ENCODE measurements at regions not wholly inside any gene's neighbourhood (a gene's known extent, or its start where the extent isn't known, plus 50 kb on each side); places are given as distances from the start of the nearest gene placed in this dataset.

DNA sequence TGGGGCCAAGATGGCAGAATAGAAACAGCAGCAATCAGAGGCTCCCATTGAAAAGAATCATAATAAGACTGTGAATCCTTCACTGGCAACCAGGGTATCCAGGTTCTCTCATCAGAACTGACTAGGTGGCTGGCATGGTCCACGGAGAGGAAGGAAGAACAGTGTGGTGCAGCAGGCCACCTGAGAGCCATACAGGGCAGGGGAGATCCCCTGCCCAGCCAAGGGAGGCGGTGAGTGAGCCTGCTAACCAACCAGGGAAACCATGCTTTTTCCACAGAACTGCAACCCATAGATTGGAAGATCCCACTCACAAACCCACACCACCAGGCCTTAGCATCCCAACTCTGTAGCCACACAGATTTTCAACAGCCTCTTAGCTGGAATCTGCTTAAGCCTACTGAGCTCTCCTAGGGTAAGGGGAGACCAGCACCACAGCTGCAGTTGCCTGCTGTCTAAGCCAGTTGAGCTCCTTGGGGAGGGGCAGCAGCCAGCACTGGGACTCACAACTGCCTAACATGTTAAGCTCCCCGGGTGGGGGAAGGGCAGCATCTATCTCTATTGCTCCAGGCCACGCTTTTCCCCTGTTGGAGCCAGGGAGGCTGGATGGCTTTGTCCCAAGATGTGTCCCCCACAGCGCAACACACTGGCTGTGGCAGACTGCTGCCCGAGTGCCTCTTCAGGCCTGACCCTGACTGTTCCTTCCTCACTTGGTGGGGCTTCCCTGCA lies 342.6 kb upstream of the CCDC196 start:
- H3K4me1 ChIP-seq (ENCODE audit: control insufficient read depth, insufficient read depth, low read length) = peaks cover 8% of the 10 kb centered on the region
- peaks cover 7% of the 10 kb centered on the region for H3K27me3 ChIP-seq (replicated peaks; ENCODE audit: control insufficient read depth, insufficient read depth, low read length)
- no peak for DNase-seq (ENCODE audit: low read depth)
- H3K9ac ChIP-seq (ENCODE audit: low read length) = no peak overlapping the region
- H3K9me3 ChIP-seq (ENCODE audit: control insufficient read depth, low read length) = peaks cover 8% of the 10 kb centered on the region
- H3K4me3 ChIP-seq (ENCODE audit: low read length) = no peak overlapping the region
- no peaks in the 10 kb centered on the region for H3K36me3 ChIP-seq (ENCODE audit: control insufficient read depth, insufficient read depth, low read length, severe bottlenecking)

DNA sequence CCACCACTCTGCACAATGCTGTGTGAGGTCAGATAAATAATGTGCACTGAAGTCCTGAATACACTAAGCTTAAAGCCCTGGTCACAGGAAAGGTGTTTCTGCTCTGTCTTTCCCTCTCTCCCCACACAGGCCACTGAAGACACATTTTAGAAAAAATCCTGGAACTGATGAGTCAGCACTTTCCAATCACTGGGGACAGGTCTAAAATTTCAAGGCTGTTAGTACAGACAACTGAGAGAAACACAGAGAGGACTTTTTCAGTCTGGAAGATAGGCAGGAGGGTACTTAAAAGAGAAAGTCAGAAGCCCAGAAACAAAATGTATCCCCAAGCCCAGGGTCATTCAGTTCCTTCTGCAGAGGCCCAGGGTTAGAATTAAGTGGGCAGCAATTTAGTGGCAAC lies 333.9 kb upstream of the CCDC196 start:
- H3K36me3 ChIP-seq (ENCODE audit: control insufficient read depth, insufficient read depth, low read length, severe bottlenecking) = no peaks in the 10 kb centered on the region
- H3K4me3 ChIP-seq (ENCODE audit: low read length) = no peak overlapping the region
- no peaks in the 10 kb centered on the region for H3K27me3 ChIP-seq (replicated peaks; ENCODE audit: control insufficient read depth, insufficient read depth, low read length)
- H3K4me1 ChIP-seq (ENCODE audit: control insufficient read depth, insufficient read depth, low read length) = no peaks in the 10 kb centered on the region
- no peak overlapping the region for H3K9ac ChIP-seq (ENCODE audit: low read length)
- DNase-seq (ENCODE audit: low read depth) = no peak
- no peaks in the 10 kb centered on the region for H3K9me3 ChIP-seq (ENCODE audit: control insufficient read depth, low read length)

- H3K9me3 ChIP-seq (ENCODE audit: control insufficient read depth, low read length) = no peaks in the 10 kb centered on the region
- no peaks in the 10 kb centered on the region for H3K36me3 ChIP-seq (ENCODE audit: control insufficient read depth, insufficient read depth, low read length, severe bottlenecking)
- no peak overlapping the region for H3K4me3 ChIP-seq (ENCODE audit: low read length)
- no peaks in the 10 kb centered on the region for H3K27me3 ChIP-seq (replicated peaks; ENCODE audit: control insufficient read depth, insufficient read depth, low read length)
- DNase-seq (ENCODE audit: low read depth) = peak; percentile 5
- no peaks in the 10 kb centered on the region for H3K4me1 ChIP-seq (ENCODE audit: control insufficient read depth, insufficient read depth, low read length)
- H3K9ac ChIP-seq (ENCODE audit: low read length) = no peak overlapping the region
Measured at GRCh38 chr14:66152747-66153146, 333.4 kb upstream of the CCDC196 start.

GRCh38 chr14:66163023-66163422 lies 323.1 kb upstream of the CCDC196 start:
- H3K36me3 ChIP-seq (ENCODE audit: control insufficient read depth, insufficient read depth, low read length, severe bottlenecking) = no peaks in the 10 kb centered on the region
- H3K27me3 ChIP-seq (replicated peaks; ENCODE audit: control insufficient read depth, insufficient read depth, low read length) = no peaks in the 10 kb centered on the region
- no peak overlapping the region for H3K4me3 ChIP-seq (ENCODE audit: low read length)
- H3K9ac ChIP-seq (ENCODE audit: low read length) = no peak overlapping the region
- H3K4me1 ChIP-seq (ENCODE audit: control insufficient read depth, insufficient read depth, low read length) = no peaks in the 10 kb centered on the region
- DNase-seq (ENCODE audit: low read depth) = no peak
- H3K9me3 ChIP-seq (ENCODE audit: control insufficient read depth, low read length) = no peaks in the 10 kb centered on the region

GRCh38 chr14:66165337-66165736 lies 320.8 kb upstream of the CCDC196 start:
- DNase-seq (ENCODE audit: low read depth) = no peak
- Histone ChIP-seq H3K36me3 (ENCODE audit: control insufficient read depth, insufficient read depth, low read length, severe bottlenecking) (no peaks in the 10 kb centered on the region), H3K4me1 (ENCODE audit: control insufficient read depth, insufficient read depth, low read length) (no peaks in the 10 kb centered on the region), H3K4me3 (ENCODE audit: low read length) (no peak overlapping the region), H3K27me3 (replicated peaks; ENCODE audit: control insufficient read depth, insufficient read depth, low read length) (no peaks in the 10 kb centered on the region), H3K9ac (ENCODE audit: low read length) (no peak overlapping the region), H3K9me3 (ENCODE audit: control insufficient read depth, low read length) (no peaks in the 10 kb centered on the region)

- peak; percentile 30 for DNase-seq (ENCODE audit: low read depth)
- H3K27me3 ChIP-seq (replicated peaks; ENCODE audit: control insufficient read depth, insufficient read depth, low read length) = peaks cover 3% of the 10 kb centered on the region
- no peaks in the 10 kb centered on the region for H3K36me3 ChIP-seq (ENCODE audit: control insufficient read depth, insufficient read depth, low read length, severe bottlenecking)
- no peak overlapping the region for H3K4me3 ChIP-seq (ENCODE audit: low read length)
- H3K4me1 ChIP-seq (ENCODE audit: control insufficient read depth, insufficient read depth, low read length) = peaks cover 6% of the 10 kb centered on the region
- peaks cover 9% of the 10 kb centered on the region for H3K9me3 ChIP-seq (ENCODE audit: control insufficient read depth, low read length)
- no peak overlapping the region for H3K9ac ChIP-seq (ENCODE audit: low read length)
Measured at GRCh38 chr14:66174453-66174891, 311.7 kb upstream of the CCDC196 start.

GRCh38 chr14:66177935-66178334 lies 308.2 kb upstream of the CCDC196 start:
- Histone ChIP-seq H3K36me3 (ENCODE audit: control insufficient read depth, insufficient read depth, low read length, severe bottlenecking) (no peaks in the 10 kb centered on the region), H3K4me1 (ENCODE audit: control insufficient read depth, insufficient read depth, low read length) (peaks cover 6% of the 10 kb centered on the region), H3K9ac (ENCODE audit: low read length) (no peak overlapping the region), H3K9me3 (ENCODE audit: control insufficient read depth, low read length) (peaks cover 9% of the 10 kb centered on the region), H3K4me3 (ENCODE audit: low read length) (no peak overlapping the region), H3K27me3 (replicated peaks; ENCODE audit: control insufficient read depth, insufficient read depth, low read length) (peaks cover 7% of the 10 kb centered on the region)
- no peak for DNase-seq (ENCODE audit: low read depth)

- Histone ChIP-seq H3K9me3 (ENCODE audit: control insufficient read depth, low read length) (peaks cover 3% of the 10 kb centered on the region), H3K4me1 (ENCODE audit: control insufficient read depth, insufficient read depth, low read length) (no peaks in the 10 kb centered on the region), H3K27me3 (replicated peaks; ENCODE audit: control insufficient read depth, insufficient read depth, low read length) (no peaks in the 10 kb centered on the region), H3K36me3 (ENCODE audit: control insufficient read depth, insufficient read depth, low read length, severe bottlenecking) (no peaks in the 10 kb centered on the region), H3K9ac (ENCODE audit: low read length) (no peak overlapping the region), H3K4me3 (ENCODE audit: low read length) (no peak overlapping the region)
- DNase-seq (ENCODE audit: low read depth) = no peak
Measured at GRCh38 chr14:66196670-66197069, 289.5 kb upstream of the CCDC196 start.

GRCh38 chr14:66197276-66197675 lies 288.9 kb upstream of the CCDC196 start:
- H3K4me3 ChIP-seq (ENCODE audit: low read length) = no peak overlapping the region
- H3K9me3 ChIP-seq (ENCODE audit: control insufficient read depth, low read length) = peaks cover 3% of the 10 kb centered on the region
- no peak for DNase-seq (ENCODE audit: low read depth)
- no peaks in the 10 kb centered on the region for H3K27me3 ChIP-seq (replicated peaks; ENCODE audit: control insufficient read depth, insufficient read depth, low read length)
- H3K36me3 ChIP-seq (ENCODE audit: control insufficient read depth, insufficient read depth, low read length, severe bottlenecking) = no peaks in the 10 kb centered on the region
- no peaks in the 10 kb centered on the region for H3K4me1 ChIP-seq (ENCODE audit: control insufficient read depth, insufficient read depth, low read length)
- H3K9ac ChIP-seq (ENCODE audit: low read length) = no peak overlapping the region

- no peaks in the 10 kb centered on the region for H3K27me3 ChIP-seq (replicated peaks; ENCODE audit: control insufficient read depth, insufficient read depth, low read length)
- H3K9me3 ChIP-seq (ENCODE audit: control insufficient read depth, low read length) = peaks cover 6% of the 10 kb centered on the region
- H3K4me1 ChIP-seq (ENCODE audit: control insufficient read depth, insufficient read depth, low read length) = no peaks in the 10 kb centered on the region
- H3K36me3 ChIP-seq (ENCODE audit: control insufficient read depth, insufficient read depth, low read length, severe bottlenecking) = no peaks in the 10 kb centered on the region
- DNase-seq (ENCODE audit: low read depth) = no peak
- no peak overlapping the region for H3K4me3 ChIP-seq (ENCODE audit: low read length)
- no peak overlapping the region for H3K9ac ChIP-seq (ENCODE audit: low read length)
Measured at GRCh38 chr14:66206554-66206953, 279.6 kb upstream of the CCDC196 start.

- Histone ChIP-seq H3K9me3 (ENCODE audit: control insufficient read depth, low read length) (peaks cover 26% of the 10 kb centered on the region), H3K27me3 (replicated peaks; ENCODE audit: control insufficient read depth, insufficient read depth, low read length) (no peaks in the 10 kb centered on the region), H3K36me3 (ENCODE audit: control insufficient read depth, insufficient read depth, low read length, severe bottlenecking) (no peaks in the 10 kb centered on the region), H3K9ac (ENCODE audit: low read length) (no peak overlapping the region), H3K4me3 (ENCODE audit: low read length) (no peak overlapping the region), H3K4me1 (ENCODE audit: control insufficient read depth, insufficient read depth, low read length) (no peaks in the 10 kb centered on the region)
- DNase-seq (ENCODE audit: low read depth) = no peak
Measured at GRCh38 chr14:66216763-66217162, 269.4 kb upstream of the CCDC196 start.

GRCh38 chr14:66219886-66220285 lies 266.3 kb upstream of the CCDC196 start:
- Histone ChIP-seq H3K4me1 (ENCODE audit: control insufficient read depth, insufficient read depth, low read length) (no peaks in the 10 kb centered on the region), H3K4me3 (ENCODE audit: low read length) (no peak overlapping the region), H3K36me3 (ENCODE audit: control insufficient read depth, insufficient read depth, low read length, severe bottlenecking) (no peaks in the 10 kb centered on the region), H3K27me3 (replicated peaks; ENCODE audit: control insufficient read depth, insufficient read depth, low read length) (no peaks in the 10 kb centered on the region), H3K9me3 (ENCODE audit: control insufficient read depth, low read length) (peaks cover 26% of the 10 kb centered on the region), H3K9ac (ENCODE audit: low read length) (no peak overlapping the region)
- DNase-seq (ENCODE audit: low read depth) = no peak

Data from adipocyte (in vitro differentiated cells).